GM12878 (cell line): ENCODE measurements at regions not wholly inside any gene's neighbourhood (a gene's known extent, or its start where the extent isn't known, plus 50 kb on each side); places are given as distances from the start of the nearest gene placed in this dataset.

Experiments used
- EZH2 ChIP-seq: IDR thresholded peaks from 2 replicates; pipeline ENCODE4 v1.6.1; 2012; ENCODE audit warnings: low read depth, mild to moderate bottlenecking, control low read depth, inconsistent platforms, low read length, borderline replicate concordance; ENCODE audit not compliant: control insufficient read depth
- IKZF1 ChIP-seq: fragments of 450-650 bp; conservative IDR thresholded peaks from 2 replicates; pipeline ENCODE4 v1.6.1; 2017; ENCODE audit warnings: antibody characterized with exemption, mild to moderate bottlenecking
- JUNB ChIP-seq: IDR thresholded peaks from 2 replicates; pipeline ENCODE4 v1.6.1; 2016; ENCODE audit warnings: antibody characterized with exemption, mild to moderate bottlenecking
- JUND ChIP-seq: IDR thresholded peaks from 2 replicates; pipeline ENCODE4 v1.6.1; 2012; ENCODE audit warnings: low read depth, mild to moderate bottlenecking, low read length, improper control_type of control experiment, moderate library complexity
- POLR2A ChIP-seq: IDR thresholded peaks from 2 replicates; pipeline ENCODE4 v1.6.1; 2011; ENCODE audit warnings: low read depth, mild to moderate bottlenecking, low read length
- RFX5 ChIP-seq: IDR thresholded peaks from 2 replicates; pipeline ENCODE4 v1.6.1; 2011; ENCODE audit warnings: low read depth, low read length, improper control_type of control experiment
- SPI1 ChIP-seq: IDR thresholded peaks from 2 replicates; pipeline ENCODE4 v1.6.1; 2011; ENCODE audit warnings: low read depth, mild to moderate bottlenecking, low read length, moderate library complexity, borderline replicate concordance; ENCODE audit not compliant: insufficient read depth
- TCF12 ChIP-seq: IDR thresholded peaks from 2 replicates; pipeline ENCODE4 v1.6.1; 2011; ENCODE audit warnings: low read depth, mild to moderate bottlenecking, low read length
- TF ChIP-seq, protein P1 (sequence below): fragments of 450-650 bp; IDR thresholded peaks from 2 replicates; pipeline ENCODE4 v1.6.1; 2014; ENCODE audit warnings: mild to moderate bottlenecking
- TF ChIP-seq, protein P2 (sequence below): IDR thresholded peaks from 2 replicates; pipeline ENCODE4 v1.6.1; 2011; ENCODE audit warnings: borderline replicate concordance, low read depth, mild to moderate bottlenecking, moderate library complexity, low read length; ENCODE audit not compliant: insufficient read depth, poor library complexity, severe bottlenecking
- TF ChIP-seq, protein P3 (sequence below), 3 experiments: IDR thresholded peaks in 2 of 3; conservative IDR thresholded peaks in 1 of 3; 2 replicates each; pipeline ENCODE4 v1.5.1; 2011; ENCODE audit warnings: low read depth in 3 of 3, low read length in 3 of 3, mild to moderate bottlenecking in 3 of 3, control low read depth in 2 of 3, moderate library complexity in 2 of 3, inconsistent platforms in 1 of 3, mixed read lengths in 1 of 3; ENCODE audit not compliant: control insufficient read depth in 2 of 3, insufficient read depth in 1 of 3; ENCODE audit errors: extremely low read depth in 1 of 3
- TF ChIP-seq, protein P4 (sequence below): IDR thresholded peaks from 2 replicates; pipeline ENCODE4 v1.6.1; 2011; ENCODE audit warnings: low read depth, low read length, improper control_type of control experiment, borderline replicate concordance

DNA sequence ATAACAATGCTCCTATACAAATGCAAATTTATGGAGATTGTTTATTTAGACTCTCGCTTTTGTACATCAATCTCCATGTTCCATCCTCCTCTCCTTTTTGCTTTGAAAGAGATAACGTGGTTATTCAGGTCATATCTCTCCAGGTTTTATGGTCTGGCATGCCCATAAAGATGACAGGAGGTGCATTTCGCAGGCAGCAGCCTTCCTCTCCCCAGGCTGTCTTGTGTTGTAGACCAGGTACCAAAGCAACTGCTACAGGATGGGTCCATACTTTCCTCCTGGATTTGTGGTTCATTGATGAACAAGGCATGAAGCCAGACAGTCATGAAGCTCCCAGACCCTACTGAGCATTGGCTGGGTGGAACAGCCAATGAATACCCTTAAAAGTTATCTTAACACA, 400.2 kb upstream of the NPVF start:
- TF ChIP-seq, protein P1, sequence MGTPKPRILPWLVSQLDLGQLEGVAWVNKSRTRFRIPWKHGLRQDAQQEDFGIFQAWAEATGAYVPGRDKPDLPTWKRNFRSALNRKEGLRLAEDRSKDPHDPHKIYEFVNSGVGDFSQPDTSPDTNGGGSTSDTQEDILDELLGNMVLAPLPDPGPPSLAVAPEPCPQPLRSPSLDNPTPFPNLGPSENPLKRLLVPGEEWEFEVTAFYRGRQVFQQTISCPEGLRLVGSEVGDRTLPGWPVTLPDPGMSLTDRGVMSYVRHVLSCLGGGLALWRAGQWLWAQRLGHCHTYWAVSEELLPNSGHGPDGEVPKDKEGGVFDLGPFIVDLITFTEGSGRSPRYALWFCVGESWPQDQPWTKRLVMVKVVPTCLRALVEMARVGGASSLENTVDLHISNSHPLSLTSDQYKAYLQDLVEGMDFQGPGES = no peak
- TF ChIP-seq, protein P2, sequence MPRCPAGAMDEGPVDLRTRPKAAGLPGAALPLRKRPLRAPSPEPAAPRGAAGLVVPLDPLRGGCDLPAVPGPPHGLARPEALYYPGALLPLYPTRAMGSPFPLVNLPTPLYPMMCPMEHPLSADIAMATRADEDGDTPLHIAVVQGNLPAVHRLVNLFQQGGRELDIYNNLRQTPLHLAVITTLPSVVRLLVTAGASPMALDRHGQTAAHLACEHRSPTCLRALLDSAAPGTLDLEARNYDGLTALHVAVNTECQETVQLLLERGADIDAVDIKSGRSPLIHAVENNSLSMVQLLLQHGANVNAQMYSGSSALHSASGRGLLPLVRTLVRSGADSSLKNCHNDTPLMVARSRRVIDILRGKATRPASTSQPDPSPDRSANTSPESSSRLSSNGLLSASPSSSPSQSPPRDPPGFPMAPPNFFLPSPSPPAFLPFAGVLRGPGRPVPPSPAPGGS = no peak
- no peak for TF ChIP-seq IKZF1
- TF ChIP-seq, protein P3, sequence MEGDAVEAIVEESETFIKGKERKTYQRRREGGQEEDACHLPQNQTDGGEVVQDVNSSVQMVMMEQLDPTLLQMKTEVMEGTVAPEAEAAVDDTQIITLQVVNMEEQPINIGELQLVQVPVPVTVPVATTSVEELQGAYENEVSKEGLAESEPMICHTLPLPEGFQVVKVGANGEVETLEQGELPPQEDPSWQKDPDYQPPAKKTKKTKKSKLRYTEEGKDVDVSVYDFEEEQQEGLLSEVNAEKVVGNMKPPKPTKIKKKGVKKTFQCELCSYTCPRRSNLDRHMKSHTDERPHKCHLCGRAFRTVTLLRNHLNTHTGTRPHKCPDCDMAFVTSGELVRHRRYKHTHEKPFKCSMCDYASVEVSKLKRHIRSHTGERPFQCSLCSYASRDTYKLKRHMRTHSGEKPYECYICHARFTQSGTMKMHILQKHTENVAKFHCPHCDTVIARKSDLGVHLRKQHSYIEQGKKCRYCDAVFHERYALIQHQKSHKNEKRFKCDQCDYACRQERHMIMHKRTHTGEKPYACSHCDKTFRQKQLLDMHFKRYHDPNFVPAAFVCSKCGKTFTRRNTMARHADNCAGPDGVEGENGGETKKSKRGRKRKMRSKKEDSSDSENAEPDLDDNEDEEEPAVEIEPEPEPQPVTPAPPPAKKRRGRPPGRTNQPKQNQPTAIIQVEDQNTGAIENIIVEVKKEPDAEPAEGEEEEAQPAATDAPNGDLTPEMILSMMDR (IDR thresholded peaks at IDR 0.05 in 2 of 3, conservative IDR thresholded peaks at IDR 0.05 in 1 of 3; ENCODE audit: control insufficient read depth in 2 of 3, extremely low read depth in 1 of 3, insufficient read depth in 1 of 3, low read depth in 3 of 3, low read length in 3 of 3) = no peak
- no peak for TF ChIP-seq POLR2A
- no peak for TF ChIP-seq RFX5
- no peak for TF ChIP-seq JUNB
- TF ChIP-seq EZH2 = no peak
- no peak for TF ChIP-seq SPI1
- no peak for TF ChIP-seq TCF12
- TF ChIP-seq, protein P4, sequence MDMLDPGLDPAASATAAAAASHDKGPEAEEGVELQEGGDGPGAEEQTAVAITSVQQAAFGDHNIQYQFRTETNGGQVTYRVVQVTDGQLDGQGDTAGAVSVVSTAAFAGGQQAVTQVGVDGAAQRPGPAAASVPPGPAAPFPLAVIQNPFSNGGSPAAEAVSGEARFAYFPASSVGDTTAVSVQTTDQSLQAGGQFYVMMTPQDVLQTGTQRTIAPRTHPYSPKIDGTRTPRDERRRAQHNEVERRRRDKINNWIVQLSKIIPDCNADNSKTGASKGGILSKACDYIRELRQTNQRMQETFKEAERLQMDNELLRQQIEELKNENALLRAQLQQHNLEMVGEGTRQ = no peak
- no peak for TF ChIP-seq JUND
